Dermis microvascular lymphatic vessel endothelial cell (primary cell): ENCODE measurements at regions not wholly inside any gene's neighbourhood (a gene's known extent, or its start where the extent isn't known, plus 50 kb on each side); places are given as distances from the start of the nearest gene placed in this dataset.
"Not testable (repeated sequence)": the region's sequence is repeated elsewhere in the genome, so short reads cannot be mapped to it uniquely, and the experiment has no call there.

ENCODE experiments used
- DNase-seq, 2 donors: peaks; one replicate each; pipeline versions ENCODE4 v3.0.0 to v3.0.0-alpha.2; 2010; ENCODE audit warnings: low read depth in 2 of 2

DNA sequence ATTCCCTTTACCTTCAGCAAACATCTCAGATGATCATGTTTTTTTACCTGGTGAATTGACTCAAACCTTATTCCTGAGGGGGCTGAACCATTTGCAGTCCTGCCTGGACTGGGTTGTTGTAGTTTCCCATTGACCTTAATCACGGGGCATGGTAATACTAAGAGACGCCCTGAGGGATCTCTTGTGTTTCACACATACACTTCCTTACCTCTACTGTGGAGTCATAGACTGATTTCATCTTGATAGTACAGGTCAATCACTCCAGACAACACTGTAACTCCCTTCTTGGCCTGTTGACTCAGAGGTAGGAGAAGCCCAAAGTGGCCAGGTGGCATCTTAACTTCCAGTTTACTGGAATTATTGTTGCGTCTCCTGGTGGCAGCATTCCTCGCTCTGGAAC, 1064.0 kb upstream of the PCDH10 start:
- DNase-seq = no peak

- no peak for DNase-seq
These were observed 1055.1 kb upstream of the PCDH10 start for GRCh38 chr4:132094017-132094416.

- no peak for DNase-seq
These were observed 1052.1 kb upstream of the PCDH10 start for GRCh38 chr4:132097041-132097440.

GRCh38 chr4:132101526-132101925, 1047.6 kb upstream of the PCDH10 start:
- DNase-seq = no peak

DNA sequence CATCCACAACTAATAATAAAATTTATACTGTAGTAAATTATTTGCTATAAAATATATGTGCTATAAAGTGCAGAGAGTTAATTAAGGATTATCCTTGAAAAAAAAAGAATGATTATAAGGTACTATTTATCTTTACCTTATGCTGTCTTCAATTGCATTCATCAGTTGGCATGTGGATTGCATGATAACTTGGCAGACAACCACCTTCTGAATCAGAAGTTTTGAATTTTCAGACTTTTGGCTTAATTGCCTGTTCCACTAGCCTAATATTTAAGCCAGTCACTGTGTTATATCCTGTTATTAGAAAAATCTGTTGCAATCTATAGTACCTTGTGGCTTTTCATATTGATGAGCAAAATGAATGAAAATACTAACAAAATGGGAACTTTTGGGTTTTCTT, 1040.3 kb upstream of the PCDH10 start:
- DNase-seq = no peak

DNA sequence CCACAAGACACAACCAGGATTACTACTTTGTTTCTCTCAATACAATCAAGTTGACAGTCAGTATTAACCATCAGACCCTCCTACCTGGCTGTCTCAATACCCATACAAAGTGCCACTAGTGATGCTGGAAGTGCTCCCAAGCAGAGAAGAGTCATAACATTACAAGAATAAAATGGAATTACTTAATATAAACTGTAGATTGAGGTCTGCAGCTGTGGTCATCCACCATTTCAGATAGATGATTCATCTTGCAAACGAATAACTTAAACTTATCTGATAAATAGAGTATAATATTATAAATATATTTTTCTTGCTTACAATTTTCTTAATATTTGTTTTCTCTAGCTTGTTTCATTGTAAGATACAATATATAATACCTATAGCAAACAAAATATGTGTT, 1034.2 kb upstream of the PCDH10 start:
- no peak for DNase-seq

DNA sequence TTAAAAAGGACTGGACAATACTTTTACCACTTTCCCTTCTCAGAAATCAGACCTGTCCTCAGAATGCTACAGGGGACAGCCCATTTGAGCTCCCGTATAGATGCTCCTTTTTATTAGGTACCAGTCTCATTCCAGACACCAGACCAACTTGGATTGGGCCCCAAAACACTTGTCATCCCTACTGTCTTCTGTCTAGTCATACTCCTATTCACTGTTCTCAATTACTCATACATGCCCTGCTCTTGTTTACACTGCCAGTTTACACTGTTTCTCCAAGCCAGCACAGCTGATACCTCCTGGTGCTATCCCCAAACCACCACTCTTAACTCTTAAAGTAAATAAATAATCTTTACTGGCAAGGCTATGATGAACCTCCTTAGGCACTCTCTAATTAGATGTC, 1026.4 kb upstream of the PCDH10 start:
- not testable (repeated sequence) for DNase-seq

- DNase-seq = no peak
These were observed 1025.0 kb upstream of the PCDH10 start for GRCh38 chr4:132123870-132124623.

GRCh38 chr4:132124624-132124974, 1024.5 kb upstream of the PCDH10 start:
- DNase-seq = no peak

- no peak for DNase-seq
These were observed 1024.0 kb upstream of the PCDH10 start for GRCh38 chr4:132125131-132125530.

- no peak for DNase-seq
These were observed 1016.7 kb upstream of the PCDH10 start for GRCh38 chr4:132132433-132132832.

- DNase-seq = no peak
These were observed 979.4 kb upstream of the PCDH10 start for GRCh38 chr4:132169660-132170059.

- DNase-seq = peak in 1 of 2 donors; percentile 1
These were observed 969.1 kb upstream of the PCDH10 start for GRCh38 chr4:132180020-132180427.

- no peak for DNase-seq
These were observed 953.9 kb upstream of the PCDH10 start for GRCh38 chr4:132195176-132195575.

DNA sequence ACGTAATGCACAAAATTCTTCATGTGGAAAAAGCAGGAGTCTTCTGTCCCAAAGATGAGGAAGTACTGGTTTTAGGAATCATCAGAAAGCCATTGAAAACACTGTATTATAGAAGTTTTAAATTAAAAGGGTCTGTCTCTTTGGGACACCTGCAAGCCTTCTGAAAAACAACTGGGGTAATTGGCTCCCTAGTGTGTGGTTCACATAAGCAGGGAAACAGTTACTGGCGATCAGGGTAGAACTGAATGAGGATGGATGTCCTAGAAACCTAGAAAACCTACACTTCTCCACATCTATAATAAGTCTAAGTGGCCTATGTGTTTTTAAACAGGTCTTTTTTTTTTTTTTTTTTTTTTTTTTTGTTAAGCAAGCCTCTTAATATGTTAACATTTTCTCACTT, 945.5 kb upstream of the PCDH10 start:
- DNase-seq = no peak

DNA sequence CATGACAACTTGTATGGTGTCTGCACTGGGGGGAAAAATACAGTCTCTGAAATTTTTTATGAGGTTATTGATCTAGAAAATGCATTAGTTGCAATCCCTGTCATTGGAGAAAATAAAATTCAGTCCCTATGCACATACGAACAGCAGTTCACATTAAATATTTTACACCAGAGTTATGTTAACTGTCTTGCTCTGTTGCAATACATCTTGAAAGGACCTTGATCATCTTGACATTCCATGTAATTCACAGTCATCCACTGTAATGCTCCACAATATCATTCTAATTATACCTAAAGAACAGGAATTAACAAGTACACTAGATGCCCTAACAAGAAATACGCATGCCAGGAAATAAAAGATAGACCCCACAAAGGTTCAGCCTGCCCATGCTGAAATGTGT, 934.6 kb upstream of the PCDH10 start:
- no peak for DNase-seq

GRCh38 chr4:132218406-132218805, 930.7 kb upstream of the PCDH10 start:
- DNase-seq = no peak

- DNase-seq = no peak
These were observed 921.8 kb upstream of the PCDH10 start for GRCh38 chr4:132227151-132227856.

- DNase-seq = peak in 1 of 2 donors; percentile 1
These were observed 921.3 kb upstream of the PCDH10 start for GRCh38 chr4:132227857-132228165.

GRCh38 chr4:132228676-132229075, 920.4 kb upstream of the PCDH10 start:
- no peak for DNase-seq

DNA sequence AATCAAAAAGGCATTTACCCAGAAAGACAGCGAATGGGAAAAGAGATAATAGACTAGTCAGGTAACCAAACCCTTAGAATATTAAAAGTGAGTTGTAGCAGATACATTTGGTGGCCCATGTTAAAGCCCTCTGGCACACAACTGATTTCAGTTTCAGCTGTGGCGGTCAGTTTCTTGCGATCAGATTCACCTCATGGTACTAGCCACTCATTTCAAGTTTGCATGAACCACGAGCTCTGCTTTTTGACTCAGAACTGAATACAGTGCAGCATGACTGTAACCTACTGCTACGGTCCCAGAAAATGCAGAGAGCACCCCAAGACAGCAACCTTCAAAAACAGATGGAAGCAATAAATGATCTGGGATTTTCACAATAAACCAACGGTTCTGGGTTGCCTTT, 919.1 kb upstream of the PCDH10 start:
- no peak for DNase-seq

DNA sequence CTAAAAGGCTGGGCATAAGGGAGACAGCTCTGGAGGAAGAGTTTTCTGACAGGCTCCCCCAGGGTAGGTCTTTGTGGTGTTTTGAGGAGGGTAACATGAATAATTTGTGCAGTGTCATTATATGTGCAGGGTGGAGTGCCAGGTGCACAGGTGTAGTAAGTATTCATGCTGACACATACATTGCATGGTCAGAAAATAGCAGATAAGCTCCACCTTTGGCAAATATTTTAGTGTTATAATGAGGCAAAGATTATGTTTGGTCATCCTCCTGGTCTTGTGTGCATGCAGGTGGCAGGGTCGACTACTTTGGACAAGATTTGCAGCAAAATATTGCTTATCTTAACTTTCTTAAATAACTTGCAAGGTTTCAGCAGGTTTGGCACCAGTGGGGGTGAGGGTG, 910.4 kb upstream of the PCDH10 start:
- no peak for DNase-seq

GRCh38 chr4:132240081-132240480, 909.0 kb upstream of the PCDH10 start:
- DNase-seq = no peak

DNA sequence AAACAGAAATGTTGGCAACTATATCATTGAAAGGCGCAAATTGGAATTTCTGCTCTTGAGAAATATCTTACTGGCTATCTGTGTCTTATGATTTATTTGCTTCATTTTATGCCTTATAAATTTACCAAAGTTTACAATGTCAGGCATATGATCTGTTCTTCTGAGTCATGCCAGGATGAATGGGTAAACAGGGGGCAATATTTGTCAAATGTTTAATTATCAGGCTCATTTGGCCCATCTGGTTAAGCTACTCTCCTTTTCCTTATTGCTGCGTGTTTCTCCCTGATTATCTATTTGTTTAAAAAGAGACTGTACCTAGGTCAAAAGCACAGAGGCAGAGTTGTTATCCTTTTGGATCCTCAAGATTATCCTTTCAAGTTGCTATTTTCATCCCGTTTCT, 903.8 kb upstream of the PCDH10 start:
- DNase-seq = no peak
